ENCODE measurements at regions not wholly inside any gene's neighbourhood (a gene's known extent, or its start where the extent isn't known, plus 50 kb on each side); places are given as distances from the start of the nearest gene placed in this dataset.
"Not testable (repeated sequence)": the region's sequence is repeated elsewhere in the genome, so short reads cannot be mapped to it uniquely, and the experiment has no call there.

- H3K4me3 ChIP-seq (ENCODE audit: low read length): no peak overlapping the region
- H3K27ac ChIP-seq (ENCODE audit: low read length): no peak overlapping the region
- peaks cover 16% of the 10 kb centered on the region; the same call in 1 of the 2 replicates for H3K4me1 ChIP-seq (ENCODE audit: insufficient read depth, low read length)
- H3K9me3 ChIP-seq (ENCODE audit: insufficient read depth, low read depth, low read length): peaks cover 10% of the 10 kb centered on the region; the same call in 1 of the 2 replicates
- no peak overlapping the region for H3K9ac ChIP-seq (ENCODE audit: low read depth, low read length)
- no peaks in the 10 kb centered on the region for H3K36me3 ChIP-seq (ENCODE audit: insufficient read depth, low read depth, low read length)
- no peaks in the 10 kb centered on the region for H3K27me3 ChIP-seq (ENCODE audit: insufficient read depth, low read length)
Measured at GRCh38 chr3:20484126-20484525, 298.1 kb upstream of the SGO1 start.

GRCh38 chr3:20482350-20482749, 296.3 kb upstream of the SGO1 start:
- Histone ChIP-seq H3K27me3 (ENCODE audit: insufficient read depth, low read length) (no peaks in the 10 kb centered on the region), H3K27ac (ENCODE audit: low read length) (no peak overlapping the region), H3K9ac (ENCODE audit: low read depth, low read length) (no peak overlapping the region), H3K9me3 (ENCODE audit: insufficient read depth, low read depth, low read length) (peaks cover 10% of the 10 kb centered on the region; the same call in 1 of the 2 replicates), H3K36me3 (ENCODE audit: insufficient read depth, low read depth, low read length) (no peaks in the 10 kb centered on the region), H3K4me3 (ENCODE audit: low read length) (no peak overlapping the region), H3K4me1 (ENCODE audit: insufficient read depth, low read length) (peaks cover 16% of the 10 kb centered on the region; the same call in 1 of the 2 replicates)

- no peak overlapping the region for H3K27ac ChIP-seq (ENCODE audit: low read length)
- H3K9ac ChIP-seq (ENCODE audit: low read depth, low read length): peak overlapping the region; percentile 5; the same call in 1 of the 2 replicates
Measured at GRCh38 chr3:20480786-20481365, 294.9 kb upstream of the SGO1 start.

GRCh38 chr3:20478436-20478835, 292.4 kb upstream of the SGO1 start:
- Histone ChIP-seq H3K27me3 (ENCODE audit: insufficient read depth, low read length) (no peaks in the 10 kb centered on the region), H3K36me3 (ENCODE audit: insufficient read depth, low read depth, low read length) (no peaks in the 10 kb centered on the region), H3K4me1 (ENCODE audit: insufficient read depth, low read length) (peaks cover 16% of the 10 kb centered on the region; the same call in 1 of the 2 replicates), H3K27ac (ENCODE audit: low read length) (no peak overlapping the region), H3K9ac (ENCODE audit: low read depth, low read length) (no peak overlapping the region), H3K9me3 (ENCODE audit: insufficient read depth, low read depth, low read length) (peaks cover 7% of the 10 kb centered on the region; the same call in 1 of the 2 replicates), H3K4me3 (ENCODE audit: low read length) (no peak overlapping the region)

More at GRCh38 chr3:20480786-20481365, 294.9 kb upstream of the SGO1 start:
- peaks cover 10% of the 10 kb centered on the region; the same call in 1 of the 2 replicates for H3K9me3 ChIP-seq (ENCODE audit: insufficient read depth, low read depth, low read length)
- H3K4me1 ChIP-seq (ENCODE audit: insufficient read depth, low read length): peaks cover 16% of the 10 kb centered on the region; the same call in 1 of the 2 replicates
- H3K27me3 ChIP-seq (ENCODE audit: insufficient read depth, low read length): no peaks in the 10 kb centered on the region
- no peaks in the 10 kb centered on the region for H3K36me3 ChIP-seq (ENCODE audit: insufficient read depth, low read depth, low read length)
- no peak overlapping the region for H3K4me3 ChIP-seq (ENCODE audit: low read length)

GRCh38 chr3:20464237-20464636, 278.2 kb upstream of the SGO1 start:
- not testable (repeated sequence) for H3K9me3 ChIP-seq (ENCODE audit: insufficient read depth, low read depth, low read length); H3K36me3 ChIP-seq (ENCODE audit: insufficient read depth, low read depth, low read length); H3K27me3 ChIP-seq (ENCODE audit: insufficient read depth, low read length)

GRCh38 chr3:20462723-20463122, 276.7 kb upstream of the SGO1 start:
- Histone ChIP-seq H3K9ac (ENCODE audit: low read depth, low read length) (no peak overlapping the region), H3K4me1 (ENCODE audit: insufficient read depth, low read length) (peaks cover 3% of the 10 kb centered on the region; the same call in 1 of the 2 replicates), H3K27me3 (ENCODE audit: insufficient read depth, low read length) (no peaks in the 10 kb centered on the region), H3K4me3 (ENCODE audit: low read length) (no peak overlapping the region), H3K27ac (ENCODE audit: low read length) (no peak overlapping the region), H3K9me3 (ENCODE audit: insufficient read depth, low read depth, low read length) (peaks cover 9% of the 10 kb centered on the region), H3K36me3 (ENCODE audit: insufficient read depth, low read depth, low read length) (no peaks in the 10 kb centered on the region)

More at GRCh38 chr3:20464237-20464636, 278.2 kb upstream of the SGO1 start:
- not testable (repeated sequence) for H3K4me1 ChIP-seq (ENCODE audit: insufficient read depth, low read length); H3K9ac ChIP-seq (ENCODE audit: low read depth, low read length); H3K4me3 ChIP-seq (ENCODE audit: low read length); H3K27ac ChIP-seq (ENCODE audit: low read length)

GRCh38 chr3:20462226-20462625, 276.2 kb upstream of the SGO1 start:
- Histone ChIP-seq H3K4me3 (ENCODE audit: low read length) (no peak overlapping the region), H3K27me3 (ENCODE audit: insufficient read depth, low read length) (no peaks in the 10 kb centered on the region), H3K4me1 (ENCODE audit: insufficient read depth, low read length) (peaks cover 3% of the 10 kb centered on the region; the same call in 1 of the 2 replicates), H3K9ac (ENCODE audit: low read depth, low read length) (no peak overlapping the region), H3K9me3 (ENCODE audit: insufficient read depth, low read depth, low read length) (peaks cover 14% of the 10 kb centered on the region), H3K36me3 (ENCODE audit: insufficient read depth, low read depth, low read length) (no peaks in the 10 kb centered on the region), H3K27ac (ENCODE audit: low read length) (no peak overlapping the region)

GRCh38 chr3:20458994-20459716, 273.1 kb upstream of the SGO1 start:
- Histone ChIP-seq H3K36me3 (ENCODE audit: insufficient read depth, low read depth, low read length) (no peaks in the 10 kb centered on the region), H3K9me3 (ENCODE audit: insufficient read depth, low read depth, low read length) (peaks cover 25% of the 10 kb centered on the region), H3K4me3 (ENCODE audit: low read length) (no peak overlapping the region), H3K27me3 (ENCODE audit: insufficient read depth, low read length) (no peaks in the 10 kb centered on the region), H3K27ac (ENCODE audit: low read length) (no peak overlapping the region), H3K9ac (ENCODE audit: low read depth, low read length) (no peak overlapping the region), H3K4me1 (ENCODE audit: insufficient read depth, low read length) (peaks cover 3% of the 10 kb centered on the region; the same call in 1 of the 2 replicates)

- H3K27me3 ChIP-seq (ENCODE audit: insufficient read depth, low read length): no peaks in the 10 kb centered on the region
- H3K9me3 ChIP-seq (ENCODE audit: insufficient read depth, low read depth, low read length): peaks cover 41% of the 10 kb centered on the region
- H3K9ac ChIP-seq (ENCODE audit: low read depth, low read length): no peak overlapping the region
- H3K4me3 ChIP-seq (ENCODE audit: low read length): no peak overlapping the region
- H3K27ac ChIP-seq (ENCODE audit: low read length): no peak overlapping the region
- H3K4me1 ChIP-seq (ENCODE audit: insufficient read depth, low read length): no peaks in the 10 kb centered on the region
- H3K36me3 ChIP-seq (ENCODE audit: insufficient read depth, low read depth, low read length): no peaks in the 10 kb centered on the region
Measured at GRCh38 chr3:20456511-20456910, 270.5 kb upstream of the SGO1 start.

- no peak overlapping the region for H3K9ac ChIP-seq (ENCODE audit: low read depth, low read length)
- H3K9me3 ChIP-seq (ENCODE audit: insufficient read depth, low read depth, low read length): peaks cover 38% of the 10 kb centered on the region
- H3K36me3 ChIP-seq (ENCODE audit: insufficient read depth, low read depth, low read length): no peaks in the 10 kb centered on the region
- no peak overlapping the region for H3K4me3 ChIP-seq (ENCODE audit: low read length)
- H3K27me3 ChIP-seq (ENCODE audit: insufficient read depth, low read length): no peaks in the 10 kb centered on the region
- no peak overlapping the region for H3K27ac ChIP-seq (ENCODE audit: low read length)
- no peaks in the 10 kb centered on the region for H3K4me1 ChIP-seq (ENCODE audit: insufficient read depth, low read length)
Measured at GRCh38 chr3:20451170-20451569, 265.2 kb upstream of the SGO1 start.

GRCh38 chr3:20450611-20451010, 264.6 kb upstream of the SGO1 start:
- Histone ChIP-seq H3K27ac (ENCODE audit: low read length) (no peak overlapping the region), H3K4me1 (ENCODE audit: insufficient read depth, low read length) (no peaks in the 10 kb centered on the region), H3K9me3 (ENCODE audit: insufficient read depth, low read depth, low read length) (peaks cover 34% of the 10 kb centered on the region), H3K4me3 (ENCODE audit: low read length) (no peak overlapping the region), H3K27me3 (ENCODE audit: insufficient read depth, low read length) (no peaks in the 10 kb centered on the region), H3K9ac (ENCODE audit: low read depth, low read length) (no peak overlapping the region), H3K36me3 (ENCODE audit: insufficient read depth, low read depth, low read length) (no peaks in the 10 kb centered on the region)

GRCh38 chr3:20442846-20443245, 256.8 kb upstream of the SGO1 start:
- Histone ChIP-seq H3K27me3 (ENCODE audit: insufficient read depth, low read length) (no peaks in the 10 kb centered on the region), H3K4me1 (ENCODE audit: insufficient read depth, low read length) (no peaks in the 10 kb centered on the region), H3K36me3 (ENCODE audit: insufficient read depth, low read depth, low read length) (no peaks in the 10 kb centered on the region), H3K27ac (ENCODE audit: low read length) (no peak overlapping the region), H3K9ac (ENCODE audit: low read depth, low read length) (no peak overlapping the region), H3K4me3 (ENCODE audit: low read length) (no peak overlapping the region), H3K9me3 (ENCODE audit: insufficient read depth, low read depth, low read length) (no peaks in the 10 kb centered on the region)

Measured in iPS-20b (cell line).